ENCODE measurements at regions not wholly inside any gene's neighbourhood (a gene's known extent, or its start where the extent isn't known, plus 50 kb on each side); places are given as distances from the start of the nearest gene placed in this dataset.

GRCh38 chr9:118401546-118401945 is 697.3 kb downstream of the TLR4 start:
- no peak for TF ChIP-seq CTCF (IDR thresholded peaks at IDR 0.05; ENCODE audit: low read depth, low read length, missing control alignments)
- no peak overlapping the region for H3K4me3 ChIP-seq (ENCODE audit: low read depth, low read length)
- no peak for DNase-seq (ENCODE audit: low read depth)
- in situ Hi-C loops (cut with HindIII; ENCODE audit: low sequenced_read_pairs): no loop called here

GRCh38 chr9:118414676-118415075 is 710.5 kb downstream of the TLR4 start:
- TF ChIP-seq CTCF (IDR thresholded peaks at IDR 0.05; ENCODE audit: low read depth, low read length, missing control alignments): no peak
- DNase-seq (ENCODE audit: low read depth): no peak
- no peak overlapping the region for H3K4me3 ChIP-seq (ENCODE audit: low read depth, low read length)
- in situ Hi-C loops (cut with HindIII; ENCODE audit: low sequenced_read_pairs): no loop called here

GRCh38 chr9:118418887-118419565 is 714.8 kb downstream of the TLR4 start:
- peak; percentile 36 for DNase-seq (ENCODE audit: low read depth)
- in situ Hi-C loops (cut with HindIII; ENCODE audit: low sequenced_read_pairs): no loop called here
- no peak for TF ChIP-seq CTCF (IDR thresholded peaks at IDR 0.05; ENCODE audit: low read depth, low read length, missing control alignments)
- H3K4me3 ChIP-seq (ENCODE audit: low read depth, low read length): no peak overlapping the region

- DNase-seq (ENCODE audit: low read depth): no peak
- TF ChIP-seq CTCF (IDR thresholded peaks at IDR 0.05; ENCODE audit: low read depth, low read length, missing control alignments): no peak
- in situ Hi-C loops (cut with HindIII; ENCODE audit: low sequenced_read_pairs): no loop called here
- no peak overlapping the region for H3K4me3 ChIP-seq (ENCODE audit: low read depth, low read length)
These were observed 715.5 kb downstream of the TLR4 start for GRCh38 chr9:118419676-118420075.

GRCh38 chr9:118422508-118422907 is 718.3 kb downstream of the TLR4 start:
- no peak for TF ChIP-seq CTCF (IDR thresholded peaks at IDR 0.05; ENCODE audit: low read depth, low read length, missing control alignments)
- in situ Hi-C loops (cut with HindIII; ENCODE audit: low sequenced_read_pairs): no loop called here
- no peak overlapping the region for H3K4me3 ChIP-seq (ENCODE audit: low read depth, low read length)
- no peak for DNase-seq (ENCODE audit: low read depth)

- in situ Hi-C loops (cut with HindIII; ENCODE audit: low sequenced_read_pairs): no loop called here
- H3K4me3 ChIP-seq (ENCODE audit: low read depth, low read length): no peak overlapping the region
- TF ChIP-seq CTCF (IDR thresholded peaks at IDR 0.05; ENCODE audit: low read depth, low read length, missing control alignments): no peak
- DNase-seq (ENCODE audit: low read depth): no peak
These were observed 718.8 kb downstream of the TLR4 start for GRCh38 chr9:118423021-118423420.
